Astrocyte (in vitro differentiated cells and primary cell): ENCODE measurements at regions not wholly inside any gene's neighbourhood (a gene's known extent, or its start where the extent isn't known, plus 50 kb on each side); places are given as distances from the start of the nearest gene placed in this dataset.

ENCODE experiments used
- EZH2 ChIP-seq: IDR thresholded peaks from 2 replicates; pipeline ENCODE4 v1.6.1; 2012; ENCODE audit warnings: mild to moderate bottlenecking, low read length, inconsistent platforms; ENCODE audit not compliant: insufficient read depth
- TF ChIP-seq, protein P1 (sequence below): IDR thresholded peaks from 2 replicates; pipeline ENCODE4 v1.5.1; 2011; ENCODE audit warnings: low read depth, mild to moderate bottlenecking, inconsistent platforms, low read length, moderate library complexity; ENCODE audit not compliant: insufficient read depth

DNA sequence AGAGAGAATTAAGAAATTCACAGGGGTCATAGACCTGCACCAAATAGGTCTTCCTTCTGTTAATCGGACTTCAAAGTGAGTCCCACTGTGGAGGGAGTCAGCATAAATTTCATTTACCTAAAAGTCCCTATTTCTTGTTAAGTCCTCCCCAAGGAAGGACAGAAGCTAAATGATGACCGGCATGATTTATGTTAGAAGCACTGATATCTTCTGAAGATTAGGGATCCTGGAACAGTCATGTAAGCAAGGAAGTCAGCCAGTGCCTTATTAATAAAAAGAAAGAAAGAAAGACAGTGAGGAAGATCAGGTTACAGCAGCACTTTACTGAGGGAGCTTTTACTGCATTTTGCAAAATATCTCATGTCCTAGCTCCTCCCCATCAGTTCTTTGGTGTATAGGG, 287.5 kb downstream of the FOXG1 start:
- TF ChIP-seq, protein P1, sequence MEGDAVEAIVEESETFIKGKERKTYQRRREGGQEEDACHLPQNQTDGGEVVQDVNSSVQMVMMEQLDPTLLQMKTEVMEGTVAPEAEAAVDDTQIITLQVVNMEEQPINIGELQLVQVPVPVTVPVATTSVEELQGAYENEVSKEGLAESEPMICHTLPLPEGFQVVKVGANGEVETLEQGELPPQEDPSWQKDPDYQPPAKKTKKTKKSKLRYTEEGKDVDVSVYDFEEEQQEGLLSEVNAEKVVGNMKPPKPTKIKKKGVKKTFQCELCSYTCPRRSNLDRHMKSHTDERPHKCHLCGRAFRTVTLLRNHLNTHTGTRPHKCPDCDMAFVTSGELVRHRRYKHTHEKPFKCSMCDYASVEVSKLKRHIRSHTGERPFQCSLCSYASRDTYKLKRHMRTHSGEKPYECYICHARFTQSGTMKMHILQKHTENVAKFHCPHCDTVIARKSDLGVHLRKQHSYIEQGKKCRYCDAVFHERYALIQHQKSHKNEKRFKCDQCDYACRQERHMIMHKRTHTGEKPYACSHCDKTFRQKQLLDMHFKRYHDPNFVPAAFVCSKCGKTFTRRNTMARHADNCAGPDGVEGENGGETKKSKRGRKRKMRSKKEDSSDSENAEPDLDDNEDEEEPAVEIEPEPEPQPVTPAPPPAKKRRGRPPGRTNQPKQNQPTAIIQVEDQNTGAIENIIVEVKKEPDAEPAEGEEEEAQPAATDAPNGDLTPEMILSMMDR = no peak
- no peak for TF ChIP-seq EZH2
